Esophagus squamous epithelium (tissue), 4 donors: ENCODE measurements at regions not wholly inside any gene's neighbourhood (a gene's known extent, or its start where the extent isn't known, plus 50 kb on each side); places are given as distances from the start of the nearest gene placed in this dataset.

Source experiments
- POLR2A ChIP-seq, 4 donors: fragments of 450-650 bp; IDR thresholded peaks; one replicate each; pipeline ENCODE4 v1.6.1; 2017; ENCODE audit warnings: antibody characterized with exemption in 4 of 4, mild to moderate bottlenecking in 4 of 4, moderate library complexity in 3 of 4
- TF ChIP-seq, protein P1 (sequence below), 6 experiments: fragments of 450-650 bp in 4 of 6; fragments of 200-600 bp in 2 of 6; sonication (generic) in 2 of 6; IDR thresholded peaks; one replicate each; pipeline ENCODE4 v1.5.1; 2016 to 2019; ENCODE audit warnings: antibody characterized with exemption in 6 of 6, mild to moderate bottlenecking in 4 of 6, moderate library complexity in 4 of 6

DNA sequence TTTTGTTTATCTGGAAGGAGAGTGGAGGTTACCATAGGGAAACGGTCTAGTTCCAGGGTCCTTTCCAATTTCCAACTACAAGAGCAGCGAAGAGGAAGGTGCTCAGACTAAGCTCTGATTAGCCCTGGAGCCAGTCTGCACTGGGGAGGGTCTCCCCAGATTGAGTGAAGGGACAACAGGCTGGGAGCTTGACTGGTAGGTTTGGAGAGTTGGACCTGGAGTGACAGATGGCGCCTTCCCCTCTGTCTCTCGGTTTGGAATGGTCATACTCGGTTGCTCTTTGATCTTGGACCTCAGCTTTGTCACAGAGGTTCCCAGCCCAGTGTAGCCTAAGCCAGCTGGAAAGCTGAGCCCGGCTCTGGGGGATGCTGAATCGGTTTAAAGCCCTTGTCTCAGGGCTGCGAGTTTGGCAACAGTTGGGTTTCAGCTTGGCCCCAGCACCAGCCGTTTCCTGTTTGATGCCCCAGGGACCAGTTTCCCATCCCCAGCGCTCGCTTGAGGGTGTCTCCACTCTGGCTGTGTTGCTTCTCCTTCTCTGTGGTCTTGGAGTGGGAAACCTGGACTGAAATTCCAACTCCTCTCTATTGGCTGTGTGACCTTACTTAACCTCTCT, 53.1 kb upstream of the ULK4 start:
- TF ChIP-seq POLR2A (IDR thresholded peaks at IDR 0.05) = no peak
- TF ChIP-seq, protein P1, sequence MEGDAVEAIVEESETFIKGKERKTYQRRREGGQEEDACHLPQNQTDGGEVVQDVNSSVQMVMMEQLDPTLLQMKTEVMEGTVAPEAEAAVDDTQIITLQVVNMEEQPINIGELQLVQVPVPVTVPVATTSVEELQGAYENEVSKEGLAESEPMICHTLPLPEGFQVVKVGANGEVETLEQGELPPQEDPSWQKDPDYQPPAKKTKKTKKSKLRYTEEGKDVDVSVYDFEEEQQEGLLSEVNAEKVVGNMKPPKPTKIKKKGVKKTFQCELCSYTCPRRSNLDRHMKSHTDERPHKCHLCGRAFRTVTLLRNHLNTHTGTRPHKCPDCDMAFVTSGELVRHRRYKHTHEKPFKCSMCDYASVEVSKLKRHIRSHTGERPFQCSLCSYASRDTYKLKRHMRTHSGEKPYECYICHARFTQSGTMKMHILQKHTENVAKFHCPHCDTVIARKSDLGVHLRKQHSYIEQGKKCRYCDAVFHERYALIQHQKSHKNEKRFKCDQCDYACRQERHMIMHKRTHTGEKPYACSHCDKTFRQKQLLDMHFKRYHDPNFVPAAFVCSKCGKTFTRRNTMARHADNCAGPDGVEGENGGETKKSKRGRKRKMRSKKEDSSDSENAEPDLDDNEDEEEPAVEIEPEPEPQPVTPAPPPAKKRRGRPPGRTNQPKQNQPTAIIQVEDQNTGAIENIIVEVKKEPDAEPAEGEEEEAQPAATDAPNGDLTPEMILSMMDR (IDR thresholded peaks at IDR 0.05) = no peak
